Bronchial epithelial cell (primary cell): ENCODE measurements at regions not wholly inside any gene's neighbourhood (a gene's known extent, or its start where the extent isn't known, plus 50 kb on each side); places are given as distances from the start of the nearest gene placed in this dataset.
"Not testable (repeated sequence)": the region's sequence is repeated elsewhere in the genome, so short reads cannot be mapped to it uniquely, and the experiment has no call there.

Source experiments
- DNase-seq: peaks from one replicate; pipeline ENCODE4 v3.0.0-alpha.2; 2010; ENCODE audit warnings: low read depth
- FAIRE-seq: peaks from 2 replicates; lab custom pipeline; 2011; peaks lifted over from hg19 to GRCh38; lab: Jason Lieb, UNC
- H3K27me3 ChIP-seq: 2 replicates; pipeline ENCODE4 v1.5.1; 2011; ENCODE audit warnings: low read length; ENCODE audit not compliant: control insufficient read depth, insufficient read depth
- H3K36me3 ChIP-seq: 2 replicates; pipeline ENCODE4 v1.5.1; 2011; ENCODE audit warnings: low read length; ENCODE audit not compliant: control insufficient read depth, insufficient read depth
- H3K4me3 ChIP-seq: 2 replicates; pipeline ENCODE4 v1.5.1; 2011; ENCODE audit warnings: mild to moderate bottlenecking, low read depth, low read length, control low read depth
- TF ChIP-seq, protein P1 (sequence below): IDR thresholded peaks from 2 replicates; pipeline ENCODE4 v1.5.1; 2011; ENCODE audit warnings: mild to moderate bottlenecking, moderate library complexity, low read length, control low read depth, inconsistent platforms; ENCODE audit not compliant: insufficient read depth, severe bottlenecking

DNA sequence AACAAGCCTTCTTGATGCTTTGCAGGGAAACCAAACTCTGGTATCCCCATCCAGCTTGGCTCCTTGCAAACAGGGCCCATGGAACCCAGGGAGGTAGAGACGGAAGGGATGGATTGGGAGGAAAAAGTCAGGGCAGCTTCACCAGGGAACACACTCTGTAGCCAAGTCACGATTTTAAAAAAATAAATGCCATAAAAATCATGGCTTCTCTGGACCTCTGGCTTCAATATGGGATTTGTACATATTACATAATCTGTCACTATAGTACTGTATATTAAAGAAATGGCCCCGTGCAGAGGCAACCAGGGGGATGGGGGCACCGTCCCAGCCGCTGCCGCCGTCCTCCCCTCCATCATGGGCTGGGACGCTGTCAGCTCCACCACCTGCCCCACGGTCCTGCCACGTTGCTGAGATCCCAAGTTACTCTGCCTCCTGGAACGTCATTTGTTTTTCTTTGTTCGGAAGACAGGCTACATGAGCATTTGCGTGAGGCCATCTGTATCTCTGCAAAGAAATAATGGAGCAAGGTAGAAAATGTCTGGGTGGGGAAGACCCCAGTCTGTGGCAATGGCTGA is 313.3 kb downstream of the ZNF536 start:
- DNase-seq (no peak), FAIRE-seq (no peak)
- Histone ChIP-seq H3K4me3 (no peak overlapping the region), H3K36me3 (no peaks in the 10 kb centered on the region), H3K27me3 (no peaks in the 10 kb centered on the region)
- TF ChIP-seq, protein P1, sequence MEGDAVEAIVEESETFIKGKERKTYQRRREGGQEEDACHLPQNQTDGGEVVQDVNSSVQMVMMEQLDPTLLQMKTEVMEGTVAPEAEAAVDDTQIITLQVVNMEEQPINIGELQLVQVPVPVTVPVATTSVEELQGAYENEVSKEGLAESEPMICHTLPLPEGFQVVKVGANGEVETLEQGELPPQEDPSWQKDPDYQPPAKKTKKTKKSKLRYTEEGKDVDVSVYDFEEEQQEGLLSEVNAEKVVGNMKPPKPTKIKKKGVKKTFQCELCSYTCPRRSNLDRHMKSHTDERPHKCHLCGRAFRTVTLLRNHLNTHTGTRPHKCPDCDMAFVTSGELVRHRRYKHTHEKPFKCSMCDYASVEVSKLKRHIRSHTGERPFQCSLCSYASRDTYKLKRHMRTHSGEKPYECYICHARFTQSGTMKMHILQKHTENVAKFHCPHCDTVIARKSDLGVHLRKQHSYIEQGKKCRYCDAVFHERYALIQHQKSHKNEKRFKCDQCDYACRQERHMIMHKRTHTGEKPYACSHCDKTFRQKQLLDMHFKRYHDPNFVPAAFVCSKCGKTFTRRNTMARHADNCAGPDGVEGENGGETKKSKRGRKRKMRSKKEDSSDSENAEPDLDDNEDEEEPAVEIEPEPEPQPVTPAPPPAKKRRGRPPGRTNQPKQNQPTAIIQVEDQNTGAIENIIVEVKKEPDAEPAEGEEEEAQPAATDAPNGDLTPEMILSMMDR: no peak

DNA sequence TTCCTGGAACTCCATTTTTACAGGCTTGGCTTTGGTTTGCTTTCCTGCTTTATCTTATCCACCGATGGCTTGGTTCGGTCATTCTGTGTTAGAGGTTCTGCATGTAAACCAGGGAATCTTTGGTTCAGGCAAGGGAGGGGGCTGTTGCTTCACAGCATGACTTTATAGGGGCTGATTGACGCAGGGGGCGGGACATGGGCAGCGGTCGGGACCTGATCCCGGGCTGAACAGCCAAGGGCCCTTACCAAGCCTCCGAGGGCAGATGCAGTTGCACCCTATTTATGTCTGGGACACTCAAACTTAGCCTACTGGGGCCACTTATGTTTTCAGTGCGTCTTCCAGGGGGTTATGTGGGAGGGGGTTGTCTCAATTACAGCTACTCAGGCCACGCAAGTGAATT is 312.4 kb downstream of the ZNF536 start:
- DNase-seq (no peak), FAIRE-seq (no peak)
- Histone ChIP-seq H3K4me3 (no peak overlapping the region), H3K36me3 (no peaks in the 10 kb centered on the region), H3K27me3 (no peaks in the 10 kb centered on the region)
- TF ChIP-seq, protein P1: no peak

DNA sequence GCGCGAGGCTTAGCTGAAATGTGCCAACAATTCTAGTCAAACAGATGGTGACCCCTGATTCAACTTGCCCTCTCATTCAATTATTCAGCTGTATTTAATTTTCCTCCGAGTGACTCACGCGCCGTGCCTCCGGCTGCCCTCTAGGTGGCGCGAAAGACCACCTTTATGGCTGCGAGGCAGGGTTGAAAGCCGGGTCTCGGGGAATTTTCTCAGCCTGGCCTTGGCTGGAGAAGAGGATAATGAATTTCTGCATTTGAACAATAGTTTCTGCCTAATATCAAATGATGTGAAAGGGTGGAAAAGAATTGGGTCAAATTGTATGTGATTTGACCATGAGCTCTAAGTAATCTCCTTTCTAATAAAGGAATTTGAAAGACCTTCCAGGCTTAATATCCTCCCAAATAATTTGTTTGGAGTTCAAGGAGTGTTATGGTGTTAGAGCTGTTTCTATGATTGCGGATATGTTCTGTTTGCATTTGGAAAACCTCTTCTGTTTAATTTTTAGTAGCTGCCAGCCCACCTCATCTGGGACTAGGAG is 310.9 kb downstream of the ZNF536 start:
- no peak overlapping the region for H3K4me3 ChIP-seq
- H3K27me3 ChIP-seq: no peaks in the 10 kb centered on the region
- peak; percentile 44 for DNase-seq
- FAIRE-seq: no peak
- TF ChIP-seq, protein P1: peak; percentile 77
- no peaks in the 10 kb centered on the region for H3K36me3 ChIP-seq

DNA sequence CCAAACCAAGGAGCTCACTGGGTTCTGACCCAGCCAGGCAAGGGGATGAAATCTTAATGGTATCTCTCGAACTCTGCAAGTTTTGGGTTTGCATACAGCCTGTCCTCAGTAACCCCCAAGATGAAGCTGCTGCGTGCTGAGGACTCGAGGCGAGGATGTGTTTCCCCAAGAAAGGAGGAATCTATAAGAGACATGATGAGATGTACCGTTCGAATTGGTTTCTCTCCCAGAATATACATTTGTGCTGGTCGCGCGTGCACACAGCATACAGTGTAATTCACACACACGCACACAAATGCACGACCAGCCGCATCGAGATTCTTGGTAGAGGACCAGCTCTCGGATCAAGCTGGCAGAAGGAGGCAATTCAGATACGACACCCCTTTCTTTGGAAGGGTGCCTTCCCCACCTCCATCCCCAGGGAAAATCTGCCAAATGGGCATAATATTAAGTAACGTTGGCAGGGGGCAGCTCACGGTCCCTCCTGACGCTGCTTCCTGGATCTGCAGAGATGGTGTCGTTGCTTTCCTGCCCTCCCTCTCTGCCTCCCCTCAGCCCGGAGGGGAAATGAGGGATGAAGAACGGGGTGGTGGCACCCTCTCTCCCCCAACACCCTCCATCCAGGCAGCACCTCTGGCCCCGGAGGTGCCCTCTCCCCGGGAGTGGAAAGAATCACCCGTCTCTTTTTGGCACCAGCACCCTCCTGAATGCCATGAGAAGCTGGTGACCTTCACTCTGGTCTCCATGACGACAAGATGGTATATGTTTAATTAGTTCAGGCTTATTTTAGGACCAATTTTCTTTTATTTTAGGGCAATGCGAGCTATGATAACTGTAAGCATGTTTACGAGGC is 310.2 kb downstream of the ZNF536 start:
- Histone ChIP-seq H3K27me3 (no peaks in the 10 kb centered on the region), H3K36me3 (no peaks in the 10 kb centered on the region), H3K4me3 (no peak overlapping the region)
- no peak for DNase-seq
- FAIRE-seq: no peak
- TF ChIP-seq, protein P1: no peak

DNA sequence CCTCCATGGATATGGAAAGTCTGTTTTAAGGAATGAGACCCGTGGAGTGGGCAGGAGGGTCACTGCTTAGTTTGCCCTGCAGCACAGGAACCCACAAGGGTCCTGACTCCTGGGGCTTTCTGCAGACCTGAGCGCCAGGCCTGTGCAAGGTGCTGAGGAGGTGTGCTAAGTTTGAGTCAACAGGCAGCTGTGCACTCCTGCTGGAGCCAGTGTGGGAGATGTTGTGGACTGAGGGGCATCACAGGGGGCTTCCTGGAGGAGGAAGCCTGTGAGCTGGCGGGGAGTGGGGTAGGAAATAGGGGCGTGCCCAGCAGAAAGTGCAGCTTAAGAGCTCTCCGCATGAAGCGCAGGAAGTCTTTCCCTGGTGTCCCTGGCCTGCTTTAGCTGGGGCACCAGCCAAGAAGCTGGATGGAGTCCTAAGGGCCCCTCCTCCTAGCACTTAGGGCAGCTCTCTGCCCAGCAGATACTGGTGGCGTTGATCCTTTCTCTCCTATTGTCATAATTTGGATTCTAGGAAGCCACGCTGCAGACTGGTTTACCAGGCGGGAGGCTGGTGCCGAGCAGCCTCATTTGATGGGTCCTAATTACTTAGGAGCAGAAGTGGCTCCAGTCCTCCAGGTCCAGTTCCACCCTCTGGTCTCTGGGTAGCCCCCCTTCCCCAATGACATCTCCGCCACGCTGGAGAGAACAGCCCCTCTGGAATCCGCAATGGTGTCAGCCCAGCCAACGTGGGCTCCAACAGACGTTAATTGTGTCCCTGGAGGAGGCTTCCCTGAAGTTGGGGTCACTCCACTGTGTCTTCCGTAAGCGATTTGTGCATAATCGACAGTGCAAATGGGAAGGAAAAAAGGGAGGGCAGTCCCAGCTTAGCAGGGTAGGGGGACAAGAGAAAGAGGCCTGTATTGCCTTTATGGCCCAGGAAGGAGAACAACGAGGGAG is 309.2 kb downstream of the ZNF536 start:
- no peak for FAIRE-seq
- no peak for DNase-seq
- Histone ChIP-seq H3K27me3 (no peaks in the 10 kb centered on the region), H3K36me3 (no peaks in the 10 kb centered on the region), H3K4me3 (no peak overlapping the region)
- TF ChIP-seq, protein P1: no peak

DNA sequence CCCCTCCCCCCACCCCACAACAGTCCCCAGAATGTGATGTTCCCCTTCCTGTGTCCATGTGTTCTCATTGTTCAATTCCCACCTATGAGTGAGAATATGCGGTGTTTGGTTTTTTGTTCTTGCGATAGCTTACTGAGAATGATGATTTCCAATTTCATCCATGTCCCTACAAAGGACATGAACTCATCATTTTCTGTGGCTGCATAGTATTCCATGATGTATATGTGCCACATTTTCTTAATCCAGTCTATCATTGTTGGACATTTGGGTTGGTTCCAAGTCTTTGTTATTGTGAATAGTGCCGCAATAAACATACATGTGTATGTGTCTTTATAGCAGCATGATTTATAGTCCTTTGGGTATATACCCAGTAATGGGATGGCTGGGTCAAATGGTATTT is 308.2 kb downstream of the ZNF536 start:
- not testable (repeated sequence) for FAIRE-seq, DNase-seq, H3K4me3 ChIP-seq, H3K27me3 ChIP-seq, H3K36me3 ChIP-seq
